IMR-90 (cell line): ENCODE measurements at regions not wholly inside any gene's neighbourhood (a gene's known extent, or its start where the extent isn't known, plus 50 kb on each side); places are given as distances from the start of the nearest gene placed in this dataset.

Experiments used
- BHLHE40 ChIP-seq: fragments of 150-350 bp; IDR thresholded peaks from 2 replicates; pipeline ENCODE4 v1.6.1; 2016; ENCODE audit warnings: mild to moderate bottlenecking, low read depth, low read length
- CEBPB ChIP-seq: IDR thresholded peaks from 2 replicates; pipeline ENCODE4 v1.6.1; 2012; ENCODE audit warnings: low read depth, low read length, improper control_type of control experiment
- CHD1 ChIP-seq: IDR thresholded peaks from 2 replicates; pipeline ENCODE4 v1.6.1; 2012; ENCODE audit warnings: low read depth, low read length, improper control_type of control experiment
- CTCF ChIP-seq: conservative IDR thresholded peaks from 2 replicates; pipeline ENCODE4 v1.5.1; 2012; ENCODE audit warnings: mild to moderate bottlenecking, low read depth, low read length, improper control_type of control experiment
- MAFK ChIP-seq: IDR thresholded peaks from 2 replicates; pipeline ENCODE4 v1.6.1; 2012; ENCODE audit warnings: low read depth, low read length, improper control_type of control experiment
- MAZ ChIP-seq: IDR thresholded peaks from 2 replicates; pipeline ENCODE4 v1.6.1; 2012; ENCODE audit warnings: low read depth, mild to moderate bottlenecking, low read length, improper control_type of control experiment, moderate library complexity, borderline replicate concordance
- MXI1 ChIP-seq: IDR thresholded peaks from 2 replicates; pipeline ENCODE4 v1.6.1; 2012; ENCODE audit warnings: low read depth, mild to moderate bottlenecking, low read length, moderate library complexity, borderline replicate concordance
- NFE2L2 ChIP-seq: fragments of 150-350 bp; IDR thresholded peaks from 2 replicates; pipeline ENCODE4 v1.6.1; 2016; ENCODE audit warnings: low read depth, mild to moderate bottlenecking, low read length
- POLR2A ChIP-seq: IDR thresholded peaks from 2 replicates; pipeline ENCODE4 v1.6.1; 2012; ENCODE audit warnings: mild to moderate bottlenecking, low read depth, low read length
- RAD21 ChIP-seq: IDR thresholded peaks from 2 replicates; pipeline ENCODE4 v1.6.1; 2012; ENCODE audit warnings: low read length, improper control_type of control experiment
- RCOR1 ChIP-seq: IDR thresholded peaks from 2 replicates; pipeline ENCODE4 v1.6.1; 2012; ENCODE audit warnings: mild to moderate bottlenecking, low read length, improper control_type of control experiment; ENCODE audit not compliant: insufficient replicate concordance
- RFX5 ChIP-seq: IDR thresholded peaks from 2 replicates; pipeline ENCODE4 v1.8.0; 2012; ENCODE audit warnings: low read depth, mild to moderate bottlenecking, low read length, moderate library complexity
- SMC3 ChIP-seq: fragments of 150-350 bp; IDR thresholded peaks from 2 replicates; pipeline ENCODE4 v1.6.1; 2016; ENCODE audit warnings: low read depth, mild to moderate bottlenecking, antibody characterized with exemption, low read length, moderate library complexity
- USF2 ChIP-seq: fragments of 150-350 bp; IDR thresholded peaks from 2 replicates; pipeline ENCODE4 v1.6.1; 2017; ENCODE audit warnings: mild to moderate bottlenecking, antibody characterized with exemption, low read length, low read depth

GRCh38 chr18:70663141-70663540, 374.3 kb downstream of the SOCS6 start:
- TF ChIP-seq MAFK = no peak
- no peak for TF ChIP-seq CTCF
- no peak for TF ChIP-seq POLR2A
- TF ChIP-seq RCOR1 = no peak
- no peak for TF ChIP-seq RAD21
- TF ChIP-seq CEBPB = no peak
- TF ChIP-seq CHD1 = no peak
- no peak for TF ChIP-seq RFX5
- no peak for TF ChIP-seq NFE2L2
- no peak for TF ChIP-seq MXI1
- TF ChIP-seq MAZ = no peak
- TF ChIP-seq USF2 = no peak
- TF ChIP-seq SMC3 = no peak
- no peak for TF ChIP-seq BHLHE40
